Ishikawa (cell line): ENCODE measurements at regions not wholly inside any gene's neighbourhood (a gene's known extent, or its start where the extent isn't known, plus 50 kb on each side); places are given as distances from the start of the nearest gene placed in this dataset.

ENCODE experiments used
- CREB1 ChIP-seq: IDR thresholded peaks from 2 replicates; pipeline ENCODE4 v1.6.1; 2012; ENCODE audit warnings: low read depth
- EP300 ChIP-seq: IDR thresholded peaks from 2 replicates; pipeline ENCODE4 v1.6.1; 2012; ENCODE audit warnings: borderline replicate concordance
- RAD21 ChIP-seq: IDR thresholded peaks from 2 replicates; pipeline ENCODE4 v1.6.1; 2012; ENCODE audit warnings: low read depth
- TEAD4 ChIP-seq: IDR thresholded peaks from 2 replicates; pipeline ENCODE4 v1.6.1; 2012
- YY1 ChIP-seq: IDR thresholded peaks from 2 replicates; pipeline ENCODE4 v1.6.1; 2012; ENCODE audit warnings: low read depth
- ZBTB7A ChIP-seq: IDR thresholded peaks from 2 replicates; pipeline ENCODE4 v1.6.1; 2012; ENCODE audit warnings: low read depth
- TF ChIP-seq, protein P1 (sequence below): IDR thresholded peaks from 2 replicates; pipeline ENCODE4 v1.6.1; 2012; ENCODE audit warnings: low read depth, mild to moderate bottlenecking

GRCh38 chr9:104984121-104984520 lies 56.2 kb upstream of the ABCA1 start:
- TF ChIP-seq EP300: no peak
- TF ChIP-seq, protein P1, sequence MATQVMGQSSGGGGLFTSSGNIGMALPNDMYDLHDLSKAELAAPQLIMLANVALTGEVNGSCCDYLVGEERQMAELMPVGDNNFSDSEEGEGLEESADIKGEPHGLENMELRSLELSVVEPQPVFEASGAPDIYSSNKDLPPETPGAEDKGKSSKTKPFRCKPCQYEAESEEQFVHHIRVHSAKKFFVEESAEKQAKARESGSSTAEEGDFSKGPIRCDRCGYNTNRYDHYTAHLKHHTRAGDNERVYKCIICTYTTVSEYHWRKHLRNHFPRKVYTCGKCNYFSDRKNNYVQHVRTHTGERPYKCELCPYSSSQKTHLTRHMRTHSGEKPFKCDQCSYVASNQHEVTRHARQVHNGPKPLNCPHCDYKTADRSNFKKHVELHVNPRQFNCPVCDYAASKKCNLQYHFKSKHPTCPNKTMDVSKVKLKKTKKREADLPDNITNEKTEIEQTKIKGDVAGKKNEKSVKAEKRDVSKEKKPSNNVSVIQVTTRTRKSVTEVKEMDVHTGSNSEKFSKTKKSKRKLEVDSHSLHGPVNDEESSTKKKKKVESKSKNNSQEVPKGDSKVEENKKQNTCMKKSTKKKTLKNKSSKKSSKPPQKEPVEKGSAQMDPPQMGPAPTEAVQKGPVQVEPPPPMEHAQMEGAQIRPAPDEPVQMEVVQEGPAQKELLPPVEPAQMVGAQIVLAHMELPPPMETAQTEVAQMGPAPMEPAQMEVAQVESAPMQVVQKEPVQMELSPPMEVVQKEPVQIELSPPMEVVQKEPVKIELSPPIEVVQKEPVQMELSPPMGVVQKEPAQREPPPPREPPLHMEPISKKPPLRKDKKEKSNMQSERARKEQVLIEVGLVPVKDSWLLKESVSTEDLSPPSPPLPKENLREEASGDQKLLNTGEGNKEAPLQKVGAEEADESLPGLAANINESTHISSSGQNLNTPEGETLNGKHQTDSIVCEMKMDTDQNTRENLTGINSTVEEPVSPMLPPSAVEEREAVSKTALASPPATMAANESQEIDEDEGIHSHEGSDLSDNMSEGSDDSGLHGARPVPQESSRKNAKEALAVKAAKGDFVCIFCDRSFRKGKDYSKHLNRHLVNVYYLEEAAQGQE: no peak
- no peak for TF ChIP-seq TEAD4
- no peak for TF ChIP-seq CREB1
- TF ChIP-seq RAD21: no peak
- no peak for TF ChIP-seq YY1
- TF ChIP-seq ZBTB7A: no peak
